ENCODE measurements at regions not wholly inside any gene's neighbourhood (a gene's known extent, or its start where the extent isn't known, plus 50 kb on each side); places are given as distances from the start of the nearest gene placed in this dataset.

DNA sequence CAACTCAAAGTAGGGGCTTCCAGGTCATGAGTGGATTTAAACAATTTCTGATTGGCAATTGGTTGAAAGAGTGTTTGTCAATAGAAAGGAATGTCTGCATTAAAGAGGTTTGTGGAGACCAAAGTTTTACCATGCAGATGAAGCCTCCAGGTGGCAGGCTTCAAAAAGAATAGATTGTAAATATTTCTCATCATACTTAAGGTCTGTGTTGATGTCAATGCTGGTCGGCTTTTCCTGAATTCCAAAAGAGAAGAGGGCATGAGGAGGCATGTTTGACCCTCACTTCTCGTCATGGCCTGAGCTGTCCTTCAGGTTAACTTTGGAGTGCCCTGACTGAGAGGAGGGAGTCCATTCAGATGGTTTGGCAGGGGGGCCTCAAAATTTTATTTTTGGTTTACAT lies 125.4 kb upstream of the RFC3 start:
- Histone ChIP-seq H3K36me3 (no peaks in the 10 kb centered on the region), H3K4me1 (replicated peaks) (no peaks in the 10 kb centered on the region), H3K4me3 (no peak overlapping the region), H3K27ac (no peak overlapping the region), H3K27me3 (replicated peaks; ENCODE audit: insufficient read depth) (no peaks in the 10 kb centered on the region), H3K9me3 (no peaks in the 10 kb centered on the region)
- 61% methylated on average over 2 of the region's 2 CpGs for WGBS
- DNase-seq (ENCODE audit: low spot score) = no peak
- intact Hi-C loops (cut with DNase I) = no loop called here
- no peak for TF ChIP-seq POLR2A (IDR thresholded peaks at IDR 0.05)
- no peak for TF ChIP-seq POLR2AphosphoS5 (IDR thresholded peaks at IDR 0.05)
- TF ChIP-seq, protein P1, sequence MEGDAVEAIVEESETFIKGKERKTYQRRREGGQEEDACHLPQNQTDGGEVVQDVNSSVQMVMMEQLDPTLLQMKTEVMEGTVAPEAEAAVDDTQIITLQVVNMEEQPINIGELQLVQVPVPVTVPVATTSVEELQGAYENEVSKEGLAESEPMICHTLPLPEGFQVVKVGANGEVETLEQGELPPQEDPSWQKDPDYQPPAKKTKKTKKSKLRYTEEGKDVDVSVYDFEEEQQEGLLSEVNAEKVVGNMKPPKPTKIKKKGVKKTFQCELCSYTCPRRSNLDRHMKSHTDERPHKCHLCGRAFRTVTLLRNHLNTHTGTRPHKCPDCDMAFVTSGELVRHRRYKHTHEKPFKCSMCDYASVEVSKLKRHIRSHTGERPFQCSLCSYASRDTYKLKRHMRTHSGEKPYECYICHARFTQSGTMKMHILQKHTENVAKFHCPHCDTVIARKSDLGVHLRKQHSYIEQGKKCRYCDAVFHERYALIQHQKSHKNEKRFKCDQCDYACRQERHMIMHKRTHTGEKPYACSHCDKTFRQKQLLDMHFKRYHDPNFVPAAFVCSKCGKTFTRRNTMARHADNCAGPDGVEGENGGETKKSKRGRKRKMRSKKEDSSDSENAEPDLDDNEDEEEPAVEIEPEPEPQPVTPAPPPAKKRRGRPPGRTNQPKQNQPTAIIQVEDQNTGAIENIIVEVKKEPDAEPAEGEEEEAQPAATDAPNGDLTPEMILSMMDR (IDR thresholded peaks at IDR 0.05) = no peak

DNA sequence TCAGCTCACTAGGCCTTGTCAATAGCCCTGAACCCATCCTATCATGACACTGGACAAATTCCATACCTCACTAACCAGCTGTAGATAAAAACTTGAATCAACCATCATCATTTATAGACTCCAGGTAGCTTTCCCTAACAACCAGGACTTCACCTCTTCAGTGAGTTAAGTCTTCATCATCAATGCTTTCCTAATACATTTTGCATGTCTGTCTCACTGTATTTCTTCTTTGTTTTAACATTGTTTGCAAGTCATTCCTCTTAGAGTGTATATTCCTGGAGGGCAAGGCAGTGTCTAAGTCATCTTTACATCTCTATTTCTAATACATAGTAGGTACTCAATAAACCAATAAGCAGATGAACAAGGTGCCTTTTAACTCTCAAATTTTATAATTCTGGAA lies 123.4 kb upstream of the RFC3 start:
- intact Hi-C loops (cut with DNase I) = no loop called here
- Histone ChIP-seq H3K4me3 (no peak overlapping the region), H3K36me3 (no peaks in the 10 kb centered on the region), H3K9me3 (no peaks in the 10 kb centered on the region), H3K4me1 (replicated peaks) (no peaks in the 10 kb centered on the region), H3K27ac (no peak overlapping the region), H3K27me3 (replicated peaks; ENCODE audit: insufficient read depth) (no peaks in the 10 kb centered on the region)
- TF ChIP-seq POLR2A (IDR thresholded peaks at IDR 0.05) = no peak
- TF ChIP-seq POLR2AphosphoS5 (IDR thresholded peaks at IDR 0.05) = no peak
- TF ChIP-seq, protein P1 (IDR thresholded peaks at IDR 0.05) = no peak
- DNase-seq (ENCODE audit: low spot score) = no peak

DNA sequence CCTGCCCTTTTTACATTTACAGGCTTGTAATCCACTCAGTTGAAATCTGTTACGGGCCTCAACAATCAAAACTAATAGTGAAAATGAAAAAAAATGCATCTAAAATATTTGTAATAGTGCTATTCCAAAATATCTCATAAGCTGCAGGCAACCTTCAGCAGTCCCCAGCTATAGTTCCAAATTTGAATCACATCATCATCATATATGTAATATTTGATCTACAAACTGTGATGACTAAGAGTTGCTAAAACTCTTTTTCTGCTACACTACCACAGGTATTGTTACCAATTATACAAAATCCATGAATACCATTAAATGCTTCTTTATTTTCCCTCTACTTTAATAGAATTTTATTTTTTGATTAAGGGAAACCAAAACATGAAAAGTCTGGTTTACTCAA lies 121.4 kb upstream of the RFC3 start:
- H3K4me3 ChIP-seq = no peak overlapping the region
- H3K9me3 ChIP-seq = no peaks in the 10 kb centered on the region
- H3K36me3 ChIP-seq = no peaks in the 10 kb centered on the region
- H3K27ac ChIP-seq = no peak overlapping the region
- no peaks in the 10 kb centered on the region for H3K4me1 ChIP-seq (replicated peaks)
- intact Hi-C loops (cut with DNase I) = no loop called here
- no peaks in the 10 kb centered on the region for H3K27me3 ChIP-seq (replicated peaks; ENCODE audit: insufficient read depth)
- no peak for DNase-seq (ENCODE audit: low spot score)
- TF ChIP-seq POLR2A (IDR thresholded peaks at IDR 0.05) = no peak
- TF ChIP-seq, protein P1 (IDR thresholded peaks at IDR 0.05) = no peak
- no peak for TF ChIP-seq POLR2AphosphoS5 (IDR thresholded peaks at IDR 0.05)
- 81% methylated on average over 1 of the region's 1 CpG for WGBS

DNA sequence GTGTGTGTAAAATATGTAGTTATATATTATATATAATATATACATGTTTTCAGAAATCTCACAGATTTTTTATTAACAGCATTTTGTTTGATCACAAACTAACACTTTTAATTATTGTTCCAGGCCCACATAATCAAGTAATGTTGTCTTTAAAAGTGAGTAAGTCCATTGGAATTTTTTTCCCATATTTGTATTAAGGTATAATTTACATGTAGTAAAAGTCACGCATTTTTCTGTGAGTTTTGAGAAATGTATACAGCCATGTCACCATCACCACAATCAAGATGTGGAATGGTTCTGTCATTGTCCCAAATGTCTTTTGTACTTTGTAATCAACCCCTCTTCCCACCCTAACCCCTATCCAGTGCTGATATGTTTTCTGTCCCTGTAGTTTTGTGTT lies 120.0 kb upstream of the RFC3 start:
- intact Hi-C loops (cut with DNase I) = no loop called here
- H3K4me3 ChIP-seq = no peak overlapping the region
- no peaks in the 10 kb centered on the region for H3K9me3 ChIP-seq
- TF ChIP-seq POLR2AphosphoS5 (IDR thresholded peaks at IDR 0.05) (no peak), POLR2A (IDR thresholded peaks at IDR 0.05) (no peak)
- TF ChIP-seq, protein P1 (IDR thresholded peaks at IDR 0.05) = no peak
- H3K27ac ChIP-seq = no peak overlapping the region
- no peaks in the 10 kb centered on the region for H3K4me1 ChIP-seq (replicated peaks)
- H3K36me3 ChIP-seq = no peaks in the 10 kb centered on the region
- no peaks in the 10 kb centered on the region for H3K27me3 ChIP-seq (replicated peaks; ENCODE audit: insufficient read depth)
- 97% methylated on average over 1 of the region's 1 CpG for WGBS
- no peak for DNase-seq (ENCODE audit: low spot score)

DNA sequence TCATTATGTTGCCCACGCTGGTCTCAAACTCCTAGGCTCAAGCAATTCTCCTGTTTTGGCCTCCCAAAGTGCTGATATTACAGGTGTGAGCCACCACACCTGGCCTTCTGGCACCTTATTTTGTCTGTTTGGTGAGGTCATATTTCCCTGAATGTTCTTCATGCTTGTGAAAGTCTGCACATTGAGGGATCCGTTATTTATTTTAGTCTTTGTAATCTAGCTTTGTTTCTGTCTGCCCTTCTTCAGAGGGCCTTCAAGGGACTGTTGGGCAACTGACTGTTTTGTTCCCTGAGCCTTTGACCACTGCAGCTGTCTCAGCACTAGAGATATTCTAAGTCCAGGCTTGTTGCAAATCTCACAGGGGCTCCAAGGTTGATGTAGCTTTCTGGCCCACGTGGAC lies 110.5 kb upstream of the RFC3 start:
- Histone ChIP-seq H3K27ac (no peak overlapping the region), H3K4me1 (replicated peaks) (no peaks in the 10 kb centered on the region), H3K36me3 (no peaks in the 10 kb centered on the region), H3K4me3 (no peak overlapping the region), H3K9me3 (no peaks in the 10 kb centered on the region), H3K27me3 (replicated peaks; ENCODE audit: insufficient read depth) (no peaks in the 10 kb centered on the region)
- no peak for DNase-seq (ENCODE audit: low spot score)
- 95% methylated on average over 3 of the region's 3 CpGs for WGBS
- TF ChIP-seq POLR2AphosphoS5 (IDR thresholded peaks at IDR 0.05) = no peak
- TF ChIP-seq, protein P1 (IDR thresholded peaks at IDR 0.05) = no peak
- no peak for TF ChIP-seq POLR2A (IDR thresholded peaks at IDR 0.05)
- intact Hi-C loops (cut with DNase I) = no loop called here
